Liver (tissue), 8 donors: ENCODE measurements at regions not wholly inside any gene's neighbourhood (a gene's known extent, or its start where the extent isn't known, plus 50 kb on each side); places are given as distances from the start of the nearest gene placed in this dataset.

ENCODE experiments used
- DNase-seq: peaks from one replicate; pipeline ENCODE4 v3.0.0-alpha.2; 2017; ENCODE audit warnings: low spot score
- H3K27ac ChIP-seq, 2 donors: one replicate each; pipeline ENCODE4 v1.7.0; 2013; ENCODE audit warnings: inconsistent platforms in 2 of 2, low read length in 2 of 2, control low read depth in 1 of 2, low read depth in 1 of 2, mild to moderate bottlenecking in 1 of 2
- H3K27me3 ChIP-seq, 4 donors: one replicate each; pipeline versions ENCODE4 v1.6.1 to v1.7.0; 2013; ENCODE audit warnings: low read length in 3 of 4, inconsistent platforms in 1 of 4, mild to moderate bottlenecking in 1 of 4, moderate library complexity in 1 of 4; ENCODE audit not compliant: control insufficient read depth in 4 of 4, insufficient read depth in 4 of 4
- H3K36me3 ChIP-seq, 4 donors: one replicate each; pipeline versions ENCODE4 v1.6.1 to v1.7.0; 2013; ENCODE audit warnings: low read length in 3 of 4, mild to moderate bottlenecking in 3 of 4, low read depth in 1 of 4, moderate library complexity in 1 of 4; ENCODE audit not compliant: control insufficient read depth in 4 of 4, insufficient read depth in 3 of 4
- H3K4me1 ChIP-seq, 4 donors: one replicate each; pipeline versions ENCODE4 v1.6.1 to v1.7.0; 2013; ENCODE audit warnings: low read length in 3 of 4, mild to moderate bottlenecking in 3 of 4, moderate library complexity in 1 of 4; ENCODE audit not compliant: control insufficient read depth in 4 of 4, insufficient read depth in 4 of 4
- H3K4me3 ChIP-seq, 3 donors: one replicate each; pipeline versions ENCODE4 v1.6.1 to v1.7.0; 2013; ENCODE audit warnings: low read length in 3 of 3, control low read depth in 1 of 3, low read depth in 1 of 3, mild to moderate bottlenecking in 1 of 3
- H3K9ac ChIP-seq, 2 donors: one replicate each; pipeline ENCODE4 v1.7.0; 2013; ENCODE audit warnings: low read length in 2 of 2, mild to moderate bottlenecking in 2 of 2, moderate library complexity in 2 of 2, control low read depth in 1 of 2, low read depth in 1 of 2
- H3K9me3 ChIP-seq, 4 donors: one replicate each; pipeline versions ENCODE4 v1.6.1 to v1.7.0; 2013; ENCODE audit warnings: low read length in 3 of 4; ENCODE audit not compliant: control insufficient read depth in 4 of 4
- CTCF ChIP-seq: fragments of 150-350 bp; IDR thresholded peaks from 2 replicates; pipeline ENCODE4 v1.5.1; 2017; ENCODE audit warnings: improper control_type of control experiment, low read depth, low read length; ENCODE audit not compliant: missing input control
- EGR1 ChIP-seq, 2 donors: IDR thresholded peaks; 2 replicates each; pipeline ENCODE4 v1.6.1; 2016 to 2018; ENCODE audit warnings: antibody characterized with exemption in 2 of 2, low read depth in 2 of 2
- FOXA1 ChIP-seq: IDR thresholded peaks from 2 replicates; pipeline ENCODE4 v1.6.1; 2016; ENCODE audit warnings: antibody characterized with exemption
- FOXA2 ChIP-seq: IDR thresholded peaks from 2 replicates; pipeline ENCODE4 v1.6.1; 2016; ENCODE audit warnings: antibody characterized with exemption
- GABPA ChIP-seq, 2 donors: IDR thresholded peaks in 1 of 2; conservative IDR thresholded peaks in 1 of 2; 2 replicates each; pipeline ENCODE4 v1.6.1; 2016; ENCODE audit warnings: antibody characterized with exemption in 2 of 2, mild to moderate bottlenecking in 1 of 2, moderate library complexity in 1 of 2
- HNF4A ChIP-seq, 2 donors: conservative IDR thresholded peaks; 2 replicates each; pipeline ENCODE4 v1.6.1; 2016; ENCODE audit warnings: antibody characterized with exemption in 2 of 2, mild to moderate bottlenecking in 2 of 2
- HNF4G ChIP-seq: IDR thresholded peaks from 2 replicates; pipeline ENCODE4 v1.6.1; 2016; ENCODE audit warnings: antibody characterized with exemption
- MAX ChIP-seq: IDR thresholded peaks from 2 replicates; pipeline ENCODE4 v1.6.1; 2016; ENCODE audit warnings: antibody characterized with exemption
- NR2F2 ChIP-seq: IDR thresholded peaks from 2 replicates; pipeline ENCODE4 v1.6.1; 2016; ENCODE audit warnings: antibody characterized with exemption
- RAD21 ChIP-seq, 2 donors: IDR thresholded peaks; 2 replicates each; pipeline ENCODE4 v1.6.1; 2016; ENCODE audit warnings: antibody characterized with exemption in 2 of 2, mild to moderate bottlenecking in 2 of 2
- REST ChIP-seq: IDR thresholded peaks from 2 replicates; pipeline ENCODE4 v1.6.1; 2016; ENCODE audit warnings: antibody characterized with exemption, mild to moderate bottlenecking
- RXRA ChIP-seq, 2 donors: IDR thresholded peaks; 2 replicates each; pipeline ENCODE4 v1.6.1; 2017 to 2018; ENCODE audit warnings: antibody characterized with exemption in 2 of 2, mild to moderate bottlenecking in 1 of 2
- SP1 ChIP-seq: IDR thresholded peaks from 2 replicates; pipeline ENCODE4 v1.6.1; 2018; ENCODE audit warnings: antibody characterized with exemption, mild to moderate bottlenecking
- TAF1 ChIP-seq: conservative IDR thresholded peaks from 2 replicates; pipeline ENCODE4 v1.6.1; 2016; ENCODE audit warnings: antibody characterized with exemption, mild to moderate bottlenecking
- YY1 ChIP-seq: IDR thresholded peaks from 2 replicates; pipeline ENCODE4 v1.6.1; 2016; ENCODE audit warnings: antibody characterized with exemption, mild to moderate bottlenecking
- ZBTB33 ChIP-seq: IDR thresholded peaks from 2 replicates; pipeline ENCODE4 v1.6.1; 2016; ENCODE audit warnings: antibody characterized with exemption
- WGBS: extraction: QIAGEN DNeasy Blood & Tissue Kit; methylation state at CpG from one replicate; pipeline ENCODE4 v1.1.7; 2013; 5-methylcytosine and 5-hydroxymethylcytosine counted together
- donor health status: healthy.
- donor health status: healthy.
- donor health status: healthy.
- donor health status: healthy.
- donor health status: healthy.

GRCh38 chr16:75780669-75781068 lies 54.4 kb upstream of the CPHXL start:
- no peak overlapping the region for H3K27ac ChIP-seq
- TF ChIP-seq FOXA2: no peak
- no peak for TF ChIP-seq GABPA (IDR thresholded peaks at IDR 0.05 in 1 of 2, conservative IDR thresholded peaks at IDR 0.05 in 1 of 2)
- no peak for TF ChIP-seq REST
- no peak for TF ChIP-seq YY1
- TF ChIP-seq CTCF: no peak
- TF ChIP-seq NR2F2: no peak
- no peak for TF ChIP-seq EGR1 (IDR thresholded peaks at IDR 0.05; ENCODE audit: low read depth in 2 of 2)
- no peak for TF ChIP-seq SP1
- no peak for TF ChIP-seq ZBTB33
- no peak for TF ChIP-seq HNF4G
- TF ChIP-seq HNF4A (conservative IDR thresholded peaks at IDR 0.05): no peak
- no peak for TF ChIP-seq MAX
- no peak for TF ChIP-seq RAD21 (IDR thresholded peaks at IDR 0.05)
- no peaks in the 10 kb centered on the region for H3K36me3 ChIP-seq
- no peak for DNase-seq
- no peaks in the 10 kb centered on the region for H3K9me3 ChIP-seq
- H3K27me3 ChIP-seq: no peaks in the 10 kb centered on the region
- H3K9ac ChIP-seq: no peak overlapping the region
- no peak overlapping the region for H3K4me3 ChIP-seq
- H3K4me1 ChIP-seq: no peaks in the 10 kb centered on the region
- 5% methylated on average over 1 of the region's 1 CpG for WGBS

GRCh38 chr16:75781683-75782343 lies 55.5 kb upstream of the CPHXL start:
- H3K27me3 ChIP-seq: no peaks in the 10 kb centered on the region
- no peaks in the 10 kb centered on the region for H3K9me3 ChIP-seq
- H3K4me3 ChIP-seq: no peak overlapping the region
- TF ChIP-seq HNF4A (conservative IDR thresholded peaks at IDR 0.05) (no peak), ZBTB33 (no peak), YY1 (no peak), HNF4G (no peak), CTCF (no peak), RAD21 (IDR thresholded peaks at IDR 0.05) (no peak), GABPA (IDR thresholded peaks at IDR 0.05 in 1 of 2, conservative IDR thresholded peaks at IDR 0.05 in 1 of 2) (no peak), RXRA (IDR thresholded peaks at IDR 0.05) (no peak), FOXA1 (no peak), TAF1 (no peak), MAX (no peak), EGR1 (IDR thresholded peaks at IDR 0.05; ENCODE audit: low read depth in 2 of 2) (no peak)
- no peaks in the 10 kb centered on the region for H3K4me1 ChIP-seq
- no peak overlapping the region for H3K9ac ChIP-seq
- WGBS: 74% methylated on average over 5 of the region's 5 CpGs
- no peak for DNase-seq
- H3K36me3 ChIP-seq: no peaks in the 10 kb centered on the region
- H3K27ac ChIP-seq: no peak overlapping the region
